KMS-11 (cell line): ENCODE measurements at regions not wholly inside any gene's neighbourhood (a gene's known extent, or its start where the extent isn't known, plus 50 kb on each side); places are given as distances from the start of the nearest gene placed in this dataset.

Source experiments
- H2AFZ ChIP-seq: fragments of 200-600 bp; sonication (generic); 2 replicates; pipeline ENCODE4 v1.6.1; 2016; ENCODE audit warnings: antibody characterized with exemption, mixed run types, low read depth
- H3K27ac ChIP-seq: fragments of 200-600 bp; sonication (generic); 2 replicates; pipeline ENCODE4 v1.6.1; 2016; ENCODE audit warnings: mild to moderate bottlenecking, mixed run types
- H3K27me3 ChIP-seq: fragments of 200-600 bp; sonication (generic); 2 replicates; pipeline ENCODE4 v1.6.1; 2017; ENCODE audit warnings: mild to moderate bottlenecking, low read depth, mixed run types, moderate library complexity; ENCODE audit not compliant: insufficient read depth
- H3K36me3 ChIP-seq: fragments of 200-600 bp; sonication (generic); 2 replicates; pipeline ENCODE4 v1.6.1; 2017; ENCODE audit warnings: mild to moderate bottlenecking, mixed run types; ENCODE audit not compliant: insufficient read depth
- H3K4me1 ChIP-seq: fragments of 200-600 bp; sonication (generic); 2 replicates; pipeline ENCODE4 v1.6.1; 2016; ENCODE audit warnings: mild to moderate bottlenecking, low read depth, mixed run types; ENCODE audit not compliant: poor library complexity, severe bottlenecking
- H3K4me2 ChIP-seq: fragments of 200-600 bp; sonication (generic); 2 replicates; pipeline ENCODE4 v1.7.0; 2016; ENCODE audit warnings: mild to moderate bottlenecking, mixed run types
- H3K4me3 ChIP-seq: fragments of 200-600 bp; sonication (generic); IDR thresholded peaks from 2 replicates; pipeline ENCODE4 v1.6.1; 2017; ENCODE audit warnings: low read depth, low read length, mixed read lengths; ENCODE audit not compliant: insufficient read depth
- H3K79me2 ChIP-seq: fragments of 200-600 bp; sonication (generic); 2 replicates; pipeline ENCODE4 v1.6.1; 2016; ENCODE audit warnings: low read depth, mixed run types; ENCODE audit not compliant: insufficient read depth
- H3K9ac ChIP-seq: fragments of 200-600 bp; sonication (generic); 2 replicates; pipeline ENCODE4 v1.6.1; 2016; ENCODE audit warnings: mild to moderate bottlenecking, mixed run types
- H4K20me1 ChIP-seq: fragments of 200-600 bp; sonication (generic); 2 replicates; pipeline ENCODE4 v1.6.1; 2016; ENCODE audit warnings: mild to moderate bottlenecking, mixed run types; ENCODE audit not compliant: insufficient read depth
- TF ChIP-seq, protein P1 (sequence below): fragments of 200-600 bp; sonication (generic); conservative IDR thresholded peaks from 2 replicates; pipeline ENCODE4 v1.6.1; 2017; ENCODE audit warnings: low read depth, mild to moderate bottlenecking, antibody characterized with exemption, low read length, moderate library complexity, mixed read lengths

GRCh38 chr13:21897161-21897560 lies 226.3 kb downstream of the FGF9 start:
- H3K4me1 ChIP-seq = no peaks in the 10 kb centered on the region
- H3K4me3 ChIP-seq = no peak overlapping the region
- H3K27ac ChIP-seq = no peak overlapping the region
- H2AFZ ChIP-seq = no peak overlapping the region
- no peaks in the 10 kb centered on the region for H3K36me3 ChIP-seq
- H4K20me1 ChIP-seq = no peaks in the 10 kb centered on the region
- no peaks in the 10 kb centered on the region for H3K27me3 ChIP-seq
- no peaks in the 10 kb centered on the region for H3K79me2 ChIP-seq
- H3K4me2 ChIP-seq = no peak overlapping the region
- no peak overlapping the region for H3K9ac ChIP-seq
- TF ChIP-seq, protein P1, sequence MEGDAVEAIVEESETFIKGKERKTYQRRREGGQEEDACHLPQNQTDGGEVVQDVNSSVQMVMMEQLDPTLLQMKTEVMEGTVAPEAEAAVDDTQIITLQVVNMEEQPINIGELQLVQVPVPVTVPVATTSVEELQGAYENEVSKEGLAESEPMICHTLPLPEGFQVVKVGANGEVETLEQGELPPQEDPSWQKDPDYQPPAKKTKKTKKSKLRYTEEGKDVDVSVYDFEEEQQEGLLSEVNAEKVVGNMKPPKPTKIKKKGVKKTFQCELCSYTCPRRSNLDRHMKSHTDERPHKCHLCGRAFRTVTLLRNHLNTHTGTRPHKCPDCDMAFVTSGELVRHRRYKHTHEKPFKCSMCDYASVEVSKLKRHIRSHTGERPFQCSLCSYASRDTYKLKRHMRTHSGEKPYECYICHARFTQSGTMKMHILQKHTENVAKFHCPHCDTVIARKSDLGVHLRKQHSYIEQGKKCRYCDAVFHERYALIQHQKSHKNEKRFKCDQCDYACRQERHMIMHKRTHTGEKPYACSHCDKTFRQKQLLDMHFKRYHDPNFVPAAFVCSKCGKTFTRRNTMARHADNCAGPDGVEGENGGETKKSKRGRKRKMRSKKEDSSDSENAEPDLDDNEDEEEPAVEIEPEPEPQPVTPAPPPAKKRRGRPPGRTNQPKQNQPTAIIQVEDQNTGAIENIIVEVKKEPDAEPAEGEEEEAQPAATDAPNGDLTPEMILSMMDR = no peak

GRCh38 chr13:21898459-21898858 lies 227.6 kb downstream of the FGF9 start:
- Histone ChIP-seq H2AFZ (no peak overlapping the region), H4K20me1 (no peaks in the 10 kb centered on the region), H3K36me3 (no peaks in the 10 kb centered on the region), H3K4me3 (no peak overlapping the region), H3K9ac (no peak overlapping the region), H3K79me2 (no peaks in the 10 kb centered on the region), H3K4me1 (no peaks in the 10 kb centered on the region), H3K27ac (no peak overlapping the region), H3K27me3 (no peaks in the 10 kb centered on the region), H3K4me2 (no peak overlapping the region)
- TF ChIP-seq, protein P1 = no peak

GRCh38 chr13:21898945-21899344 lies 228.1 kb downstream of the FGF9 start:
- H3K4me3 ChIP-seq = no peak overlapping the region
- no peak overlapping the region for H3K27ac ChIP-seq
- TF ChIP-seq, protein P1 = no peak
- no peaks in the 10 kb centered on the region for H3K36me3 ChIP-seq
- no peak overlapping the region for H3K9ac ChIP-seq
- H3K27me3 ChIP-seq = no peaks in the 10 kb centered on the region
- H3K79me2 ChIP-seq = no peaks in the 10 kb centered on the region
- H3K4me2 ChIP-seq = no peak overlapping the region
- H3K4me1 ChIP-seq = no peaks in the 10 kb centered on the region
- H4K20me1 ChIP-seq = no peaks in the 10 kb centered on the region
- H2AFZ ChIP-seq = no peak overlapping the region

DNA sequence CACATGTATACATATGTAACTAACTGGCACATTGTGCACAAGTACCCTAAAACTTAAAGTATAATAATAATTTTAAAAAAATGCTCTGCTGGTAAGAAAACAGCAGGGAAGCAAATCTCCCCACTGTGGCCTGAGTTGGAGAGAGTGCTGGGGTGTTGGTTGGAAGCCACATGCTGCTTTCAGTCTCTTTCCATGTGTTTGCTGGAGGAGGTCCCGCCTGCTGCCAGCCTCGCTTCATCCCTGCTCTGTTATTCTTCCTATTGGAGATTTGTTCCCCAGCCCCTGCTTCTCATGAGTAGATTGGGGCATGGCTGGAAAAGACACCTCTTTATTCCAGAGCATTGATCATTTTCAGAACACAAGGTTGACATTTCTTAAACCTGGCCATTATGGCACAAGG lies 230.5 kb downstream of the FGF9 start:
- Histone ChIP-seq H3K4me2 (no peak overlapping the region), H3K9ac (no peak overlapping the region), H3K79me2 (no peaks in the 10 kb centered on the region), H3K4me3 (no peak overlapping the region), H3K4me1 (no peaks in the 10 kb centered on the region), H4K20me1 (no peaks in the 10 kb centered on the region), H3K27ac (no peak overlapping the region), H3K36me3 (no peaks in the 10 kb centered on the region), H2AFZ (no peak overlapping the region), H3K27me3 (no peaks in the 10 kb centered on the region)
- TF ChIP-seq, protein P1 = no peak
